ENCODE measurements at regions not wholly inside any gene's neighbourhood (a gene's known extent, or its start where the extent isn't known, plus 50 kb on each side); places are given as distances from the start of the nearest gene placed in this dataset.

- DNase-seq = no peak
These were observed 105.1 kb downstream of the TRMT11 start for GRCh38 chr6:126091466-126091865.

GRCh38 chr6:126093108-126093507 is 106.8 kb downstream of the TRMT11 start:
- DNase-seq = no peak

- DNase-seq = no peak
These were observed 108.1 kb downstream of the TRMT11 start for GRCh38 chr6:126094411-126094810.

GRCh38 chr6:126100386-126100785 is 114.0 kb downstream of the TRMT11 start:
- DNase-seq = no peak

- no peak for DNase-seq
These were observed 116.0 kb downstream of the TRMT11 start for GRCh38 chr6:126102358-126102757.

GRCh38 chr6:126103993-126104392 is 117.7 kb downstream of the TRMT11 start:
- no peak for DNase-seq

- no peak for DNase-seq
These were observed 121.3 kb downstream of the TRMT11 start for GRCh38 chr6:126107475-126108166.

- DNase-seq = no peak
These were observed 124.4 kb downstream of the TRMT11 start for GRCh38 chr6:126110512-126111270.

GRCh38 chr6:126111327-126111726 is 125.0 kb downstream of the TRMT11 start:
- no peak for DNase-seq

GRCh38 chr6:126112171-126112632 is 125.9 kb downstream of the TRMT11 start:
- DNase-seq = no peak

GRCh38 chr6:126113261-126113660 is 126.9 kb downstream of the TRMT11 start:
- peak in 1 of 5 experiments; percentile 34 for DNase-seq

GRCh38 chr6:126117251-126117650 is 130.9 kb downstream of the TRMT11 start:
- DNase-seq = no peak

- DNase-seq = no peak
These were observed 131.9 kb downstream of the TRMT11 start for GRCh38 chr6:126118058-126118755.

- no peak for DNase-seq
These were observed 132.6 kb downstream of the TRMT11 start for GRCh38 chr6:126118936-126119335.

GRCh38 chr6:126123226-126123625 is 136.9 kb downstream of the TRMT11 start:
- no peak for DNase-seq

GRCh38 chr6:126127659-126128058 is 141.3 kb downstream of the TRMT11 start:
- DNase-seq = no peak

GRCh38 chr6:126131246-126131645 is 144.9 kb downstream of the TRMT11 start:
- DNase-seq = no peak

GRCh38 chr6:126133984-126134383 is 147.6 kb downstream of the TRMT11 start:
- no peak for DNase-seq

- no peak for DNase-seq
These were observed 148.2 kb downstream of the TRMT11 start for GRCh38 chr6:126134491-126134890.

GRCh38 chr6:126140015-126140414 is 153.7 kb downstream of the TRMT11 start:
- DNase-seq = no peak

GRCh38 chr6:126143761-126144251 is 157.5 kb downstream of the TRMT11 start:
- no peak for DNase-seq

- DNase-seq = no peak
These were observed 159.0 kb downstream of the TRMT11 start for GRCh38 chr6:126145351-126145750.

GRCh38 chr6:126147291-126147815 is 161.0 kb downstream of the TRMT11 start:
- no peak for DNase-seq

Measured in T-helper 2 cell (primary cell).